Small intestine (tissue), 7 donors: ENCODE measurements at regions not wholly inside any gene's neighbourhood (a gene's known extent, or its start where the extent isn't known, plus 50 kb on each side); places are given as distances from the start of the nearest gene placed in this dataset.

Source experiments
- DNase-seq, 2 donors: peaks; one replicate each; pipeline versions ENCODE4 v3.0.0 to v3.0.0-alpha.2; 2013
- FAIRE-seq: peaks from 2 replicates; lab custom pipeline; 2012; peaks lifted over from hg19 to GRCh38; lab: Jason Lieb, UNC
- H3K27ac ChIP-seq, 3 donors: one replicate each; pipeline ENCODE4 v1.5.1; 2013; ENCODE audit warnings: low read length in 2 of 3, mild to moderate bottlenecking in 2 of 3, control low read depth in 1 of 3, inconsistent platforms in 1 of 3, low read depth in 1 of 3, moderate library complexity in 1 of 3
- H3K27me3 ChIP-seq, 3 donors: one replicate each; pipeline ENCODE4 v1.6.1; 2013; ENCODE audit warnings: low read length in 3 of 3, inconsistent platforms in 1 of 3; ENCODE audit not compliant: control insufficient read depth in 3 of 3, insufficient read depth in 3 of 3
- H3K36me3 ChIP-seq, 3 donors: one replicate each; pipeline ENCODE4 v1.6.1; 2013; ENCODE audit warnings: low read length in 3 of 3, inconsistent platforms in 1 of 3, low read depth in 1 of 3, mild to moderate bottlenecking in 1 of 3, moderate library complexity in 1 of 3; ENCODE audit not compliant: control insufficient read depth in 3 of 3, insufficient read depth in 2 of 3
- H3K4me1 ChIP-seq, 3 donors: one replicate each; pipeline ENCODE4 v1.6.1; 2013; ENCODE audit warnings: low read length in 2 of 3, inconsistent platforms in 1 of 3, low read depth in 1 of 3, mild to moderate bottlenecking in 1 of 3, moderate library complexity in 1 of 3; ENCODE audit not compliant: control insufficient read depth in 3 of 3, insufficient read depth in 2 of 3
- H3K4me3 ChIP-seq, 3 donors: one replicate each; pipeline ENCODE4 v1.5.1; 2013; ENCODE audit warnings: low read length in 3 of 3, control low read depth in 1 of 3, inconsistent platforms in 1 of 3, low read depth in 1 of 3, mild to moderate bottlenecking in 1 of 3, moderate library complexity in 1 of 3
- H3K9me3 ChIP-seq, 2 donors: one replicate each; pipeline ENCODE4 v1.6.1; 2013; ENCODE audit warnings: low read depth in 1 of 2, low read length in 1 of 2; ENCODE audit not compliant: control insufficient read depth in 2 of 2, insufficient read depth in 1 of 2
- WGBS, 3 donors: extraction: QIAGEN DNeasy Blood & Tissue Kit; methylation state at CpG; one replicate each; pipeline ENCODE4 v1.1.7; 2013; 5-methylcytosine and 5-hydroxymethylcytosine counted together
- donor health status: healthy with polysubstance abuse.
- donor health status: control.
- donor health status: control.
- donor health status: Bipolar disorder and iron deficiency.
- donor health status: healthy.

DNA sequence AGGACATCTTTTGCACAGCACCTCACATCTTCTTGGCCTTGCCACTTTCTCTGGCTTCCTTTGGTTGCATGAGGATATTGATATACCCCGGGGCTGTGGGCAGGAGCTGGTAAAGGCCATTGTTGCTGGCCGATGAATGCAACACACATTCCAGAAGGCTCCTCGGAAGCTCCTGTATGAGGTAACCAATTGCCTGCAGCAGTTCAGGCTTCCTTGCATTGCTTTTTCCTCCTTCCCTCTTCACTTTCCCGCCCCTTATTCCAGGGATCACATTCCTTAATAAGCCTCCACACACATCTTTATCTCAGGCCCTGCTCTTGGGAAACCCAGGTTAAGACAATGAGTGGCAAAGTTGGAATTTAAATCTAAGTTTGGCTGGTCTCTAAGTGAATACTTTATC is 505.4 kb upstream of the CLINT1 start:
- Histone ChIP-seq H3K27ac (no peak overlapping the region), H3K36me3 (no peaks in the 10 kb centered on the region), H3K9me3 (no peaks in the 10 kb centered on the region), H3K4me1 (no peaks in the 10 kb centered on the region), H3K27me3 (no peaks in the 10 kb centered on the region), H3K4me3 (no peak overlapping the region)
- no peak for DNase-seq
- 41 to 58% (median 51%) methylated on average over 4 of the region's 4 CpGs for WGBS, 3 donors
- FAIRE-seq, result no peak

DNA sequence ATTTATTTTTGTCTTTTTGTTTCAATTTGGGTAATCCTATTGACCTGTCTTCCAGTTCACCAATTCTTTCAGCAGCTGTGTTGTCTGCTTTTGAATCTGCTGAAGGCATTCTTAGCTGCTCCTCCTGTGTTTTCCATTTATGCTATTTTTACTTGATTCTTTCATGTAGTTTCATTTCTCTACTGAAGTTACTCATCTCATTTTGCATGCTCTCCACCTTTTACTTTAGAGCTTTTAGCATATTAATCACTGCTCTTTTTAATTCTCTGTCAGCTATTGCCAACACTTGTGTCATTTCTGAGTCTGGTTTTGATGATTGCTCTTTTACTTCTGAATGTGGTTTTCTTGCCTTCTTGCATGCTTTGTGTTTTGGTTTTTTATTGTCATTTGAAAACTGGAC is 496.0 kb upstream of the CLINT1 start:
- Histone ChIP-seq H3K9me3 (no peaks in the 10 kb centered on the region), H3K27me3 (no peaks in the 10 kb centered on the region), H3K27ac (no peak overlapping the region), H3K4me3 (no peak overlapping the region), H3K36me3 (no peaks in the 10 kb centered on the region), H3K4me1 (no peaks in the 10 kb centered on the region)
- no peak for DNase-seq
- FAIRE-seq, result no peak

DNA sequence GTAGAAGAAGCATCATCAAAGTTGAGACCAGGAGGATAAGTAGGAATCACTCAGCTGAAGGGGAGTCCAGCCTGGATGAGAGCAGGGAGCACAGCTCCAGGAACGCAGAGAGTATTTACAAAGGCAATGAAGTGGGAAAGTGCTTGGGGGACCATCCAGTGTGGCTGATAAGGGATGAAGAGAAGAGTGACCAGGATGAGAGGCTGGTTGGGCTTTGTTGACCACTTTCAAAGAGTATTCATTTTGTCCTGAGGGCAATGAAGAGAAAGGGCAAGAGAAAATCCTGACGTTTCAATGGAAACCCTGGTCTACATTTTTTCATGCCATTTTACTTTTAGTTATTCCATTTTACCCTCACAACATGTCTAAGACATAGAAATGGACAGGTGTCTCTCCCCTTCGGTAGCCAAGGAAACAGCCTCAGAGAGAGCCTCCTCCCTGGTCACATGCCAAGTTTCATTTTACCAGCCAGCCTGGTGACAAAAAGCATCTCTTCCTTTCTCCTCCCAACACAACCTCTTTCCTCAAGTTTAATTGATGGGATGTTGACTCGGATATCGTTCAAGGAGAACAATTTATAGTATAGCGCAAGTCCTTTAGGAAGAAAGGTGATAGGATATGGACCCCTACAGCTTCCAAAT is 492.7 kb upstream of the CLINT1 start:
- Histone ChIP-seq H3K4me3 (no peak overlapping the region), H3K36me3 (no peaks in the 10 kb centered on the region), H3K27ac (no peak overlapping the region), H3K9me3 (no peaks in the 10 kb centered on the region), H3K27me3 (no peaks in the 10 kb centered on the region), H3K4me1 (no peaks in the 10 kb centered on the region)
- DNase-seq (no peak), FAIRE-seq (no peak)
- 76 to 87% (median 83%) methylated on average over 6 of the region's 6 CpGs for WGBS, 3 donors

DNA sequence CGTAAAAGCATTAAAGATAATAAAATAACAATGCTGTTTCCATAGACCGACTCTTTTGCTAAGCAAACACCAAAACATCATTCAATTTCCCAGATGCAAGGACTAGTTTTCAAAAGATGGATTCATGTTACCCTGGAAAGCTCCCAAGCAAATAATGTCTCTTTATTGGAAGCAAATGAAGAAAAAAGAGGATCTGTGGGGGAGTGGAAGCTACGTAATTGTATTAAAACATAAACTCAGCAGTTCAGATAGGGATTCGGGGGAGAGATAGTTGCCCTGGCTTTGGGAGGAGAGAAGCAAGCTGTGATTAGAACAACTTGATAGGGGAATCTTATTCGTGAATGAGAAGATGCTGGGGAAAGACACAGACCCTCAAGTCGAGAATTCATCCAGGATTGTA is 491.0 kb upstream of the CLINT1 start:
- DNase-seq, result no peak
- 63 to 71% (median 68%) methylated on average over 6 of the region's 6 CpGs for WGBS, 3 donors

DNA sequence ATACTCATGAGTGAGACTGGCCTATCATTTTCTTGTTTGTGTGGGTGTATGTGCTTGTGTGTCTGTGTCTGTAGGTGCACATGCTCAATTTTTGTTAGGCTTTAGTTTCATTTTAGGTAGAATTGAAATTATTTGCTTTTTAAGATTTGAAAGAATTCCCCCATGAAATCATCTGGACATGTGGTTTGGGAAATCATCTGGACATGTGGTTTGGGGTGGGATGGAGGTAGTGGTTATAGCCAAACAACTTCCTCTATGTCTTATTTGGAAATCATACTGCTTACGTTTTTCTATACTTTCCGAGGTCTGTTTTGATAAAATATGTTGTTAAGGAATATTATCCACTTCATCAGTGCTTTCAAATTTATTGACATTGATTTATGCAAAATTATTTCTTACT is 485.4 kb upstream of the CLINT1 start:
- Histone ChIP-seq H3K9me3 (no peaks in the 10 kb centered on the region), H3K27ac (no peak overlapping the region), H3K27me3 (no peaks in the 10 kb centered on the region), H3K4me3 (no peak overlapping the region), H3K36me3 (no peaks in the 10 kb centered on the region), H3K4me1 (no peaks in the 10 kb centered on the region)
- FAIRE-seq, result no peak
- no peak for DNase-seq
- 74 to 84% (median 83%) methylated on average over 2 of the region's 2 CpGs for WGBS, 3 donors

More for the DNA sequence above, 491.0 kb upstream of the CLINT1 start:
- Histone ChIP-seq H3K4me1 (no peaks in the 10 kb centered on the region), H3K36me3 (no peaks in the 10 kb centered on the region), H3K4me3 (no peak overlapping the region), H3K27me3 (no peaks in the 10 kb centered on the region), H3K9me3 (no peaks in the 10 kb centered on the region), H3K27ac (no peak overlapping the region)
- FAIRE-seq, result no peak

DNA sequence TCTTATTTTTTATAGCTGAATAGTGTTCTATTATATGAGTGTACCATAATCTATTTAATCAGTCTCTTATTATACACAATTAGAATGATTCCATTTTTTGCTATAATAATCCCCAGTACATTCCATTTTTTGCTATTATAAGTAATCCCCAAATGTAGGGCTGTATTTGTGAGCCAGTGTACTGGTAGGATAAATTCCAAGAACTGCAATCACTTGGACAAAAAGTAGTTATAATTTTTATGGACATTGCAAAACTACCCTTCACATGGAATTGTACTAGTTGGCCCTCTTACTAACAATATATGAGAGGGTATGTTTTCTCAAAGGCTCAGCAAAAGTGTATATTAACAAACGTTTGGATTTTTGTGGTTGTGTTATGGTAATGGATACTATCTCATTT is 481.7 kb upstream of the CLINT1 start:
- Histone ChIP-seq H3K4me1 (no peaks in the 10 kb centered on the region), H3K4me3 (no peak overlapping the region), H3K27me3 (no peaks in the 10 kb centered on the region), H3K9me3 (no peaks in the 10 kb centered on the region), H3K36me3 (no peaks in the 10 kb centered on the region), H3K27ac (no peak overlapping the region)
- DNase-seq (no peak), FAIRE-seq (no peak)
- WGBS, 3 donors, result 40 to 54% (median 43%) methylated on average over 1 of the region's 1 CpG

DNA sequence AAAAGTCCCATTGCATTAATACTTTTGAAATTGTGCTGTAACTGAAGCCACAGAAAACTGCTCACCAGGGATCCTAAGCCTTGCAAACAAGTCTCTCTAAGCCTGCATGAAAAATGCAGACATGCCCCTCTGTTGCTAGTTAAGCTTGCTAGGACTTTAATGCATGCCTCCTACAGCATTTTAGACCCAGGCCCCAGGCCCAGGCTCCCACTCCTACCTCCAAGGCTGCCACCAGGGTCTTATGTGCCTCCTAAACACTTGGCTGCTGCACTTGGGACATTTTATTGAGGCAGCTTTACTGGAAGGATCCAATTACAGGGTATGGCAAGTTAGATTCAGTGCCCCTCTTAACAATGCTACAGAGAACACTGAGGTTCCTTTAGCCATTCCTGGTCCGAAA is 467.3 kb upstream of the CLINT1 start:
- Histone ChIP-seq H3K36me3 (no peaks in the 10 kb centered on the region), H3K27ac (no peak overlapping the region), H3K4me3 (no peak overlapping the region), H3K27me3 (no peaks in the 10 kb centered on the region), H3K4me1 (no peaks in the 10 kb centered on the region), H3K9me3 (no peaks in the 10 kb centered on the region)
- no peak for FAIRE-seq
- DNase-seq, result no peak
- WGBS, 3 donors, result 76 to 88% (median 82%) methylated on average over 1 of the region's 1 CpG

DNA sequence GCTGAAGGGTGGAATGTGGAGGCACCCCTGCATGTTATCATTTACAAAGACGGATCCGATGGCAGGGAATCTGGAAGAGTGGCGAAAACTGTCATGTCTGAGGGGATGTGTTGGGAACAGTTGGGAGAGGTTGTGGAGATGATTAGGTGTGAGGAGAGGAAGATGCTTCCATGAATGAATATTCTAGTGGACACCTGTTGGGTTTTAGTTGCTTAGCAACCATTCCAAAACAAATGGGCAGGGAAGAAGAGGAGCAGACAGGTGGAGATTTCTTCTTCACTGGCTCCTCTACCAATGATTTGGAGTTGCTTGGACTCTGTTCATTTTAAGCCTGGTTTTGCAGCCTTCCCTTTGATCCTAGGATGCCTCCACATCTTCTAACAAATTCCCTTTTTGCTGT is 465.3 kb upstream of the CLINT1 start:
- no peak for DNase-seq
- Histone ChIP-seq H3K36me3 (no peaks in the 10 kb centered on the region), H3K27ac (no peak overlapping the region), H3K4me1 (no peaks in the 10 kb centered on the region), H3K9me3 (no peaks in the 10 kb centered on the region), H3K4me3 (no peak overlapping the region), H3K27me3 (no peaks in the 10 kb centered on the region)
- WGBS, 3 donors, result 90 to 95% (median 94%) methylated on average over 3 of the region's 3 CpGs
- FAIRE-seq, result no peak

DNA sequence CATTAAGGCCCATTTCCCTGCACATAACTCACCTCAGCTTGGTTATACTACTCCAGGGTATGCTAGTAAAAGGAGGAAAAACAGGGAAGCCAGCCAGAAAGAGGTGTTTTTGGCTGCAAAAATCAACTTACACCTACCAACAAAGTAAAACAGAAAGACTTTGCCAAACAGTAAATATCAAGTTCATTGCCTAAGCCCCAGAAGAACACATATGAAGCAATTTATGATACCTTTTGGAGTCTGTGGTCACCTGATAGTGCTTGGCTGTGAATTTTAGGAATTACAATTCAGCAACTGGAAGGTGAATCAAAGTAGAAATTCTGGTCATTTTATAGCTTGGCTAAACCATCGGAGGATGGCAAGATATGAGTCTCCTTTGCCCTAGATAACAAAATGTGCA is 463.7 kb upstream of the CLINT1 start:
- Histone ChIP-seq H3K27me3 (no peaks in the 10 kb centered on the region), H3K4me1 (no peaks in the 10 kb centered on the region), H3K27ac (no peak overlapping the region), H3K4me3 (no peak overlapping the region), H3K36me3 (no peaks in the 10 kb centered on the region), H3K9me3 (no peaks in the 10 kb centered on the region)
- FAIRE-seq, result no peak
- DNase-seq, result no peak
- 79 to 89% (median 81%) methylated on average over 1 of the region's 1 CpG for WGBS, 3 donors
